KG1 (cell line): ENCODE measurements at regions not wholly inside any gene's neighbourhood (a gene's known extent, or its start where the extent isn't known, plus 50 kb on each side); places are given as distances from the start of the nearest gene placed in this dataset.
"Not testable (repeated sequence)": the region's sequence is repeated elsewhere in the genome, so short reads cannot be mapped to it uniquely, and the experiment has no call there.

Source experiments
- DNase-seq: peaks from one replicate; lab custom pipeline; 2025; lab: John Stamatoyannopoulos, UW

GRCh38 chr4:124053872-124054538, 657.4 kb downstream of the SPRY1 start:
- no peak for DNase-seq

- no peak for DNase-seq
Measured at GRCh38 chr4:124055336-124055735, 657.2 kb downstream of the ANKRD50 start.

DNA sequence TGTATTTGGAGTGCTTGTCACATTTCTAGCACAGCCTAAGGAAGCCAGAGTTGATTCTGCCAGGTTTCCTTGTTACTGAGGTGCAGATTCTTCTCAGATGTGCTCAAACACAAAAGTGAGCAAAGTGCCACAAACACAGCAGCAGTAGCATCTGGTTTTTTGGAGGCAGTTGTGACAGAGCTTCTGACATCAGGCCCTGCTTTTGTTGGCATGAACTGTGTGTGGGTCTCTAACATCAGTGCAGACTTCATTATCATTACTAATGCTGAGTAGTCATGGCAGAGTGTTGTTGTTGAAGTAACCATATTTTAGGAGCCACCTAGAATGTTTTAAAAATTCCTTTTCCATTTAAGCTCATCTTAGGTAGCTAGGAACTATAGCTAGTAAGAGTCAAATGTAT, 656.6 kb downstream of the ANKRD50 start:
- no peak for DNase-seq

DNA sequence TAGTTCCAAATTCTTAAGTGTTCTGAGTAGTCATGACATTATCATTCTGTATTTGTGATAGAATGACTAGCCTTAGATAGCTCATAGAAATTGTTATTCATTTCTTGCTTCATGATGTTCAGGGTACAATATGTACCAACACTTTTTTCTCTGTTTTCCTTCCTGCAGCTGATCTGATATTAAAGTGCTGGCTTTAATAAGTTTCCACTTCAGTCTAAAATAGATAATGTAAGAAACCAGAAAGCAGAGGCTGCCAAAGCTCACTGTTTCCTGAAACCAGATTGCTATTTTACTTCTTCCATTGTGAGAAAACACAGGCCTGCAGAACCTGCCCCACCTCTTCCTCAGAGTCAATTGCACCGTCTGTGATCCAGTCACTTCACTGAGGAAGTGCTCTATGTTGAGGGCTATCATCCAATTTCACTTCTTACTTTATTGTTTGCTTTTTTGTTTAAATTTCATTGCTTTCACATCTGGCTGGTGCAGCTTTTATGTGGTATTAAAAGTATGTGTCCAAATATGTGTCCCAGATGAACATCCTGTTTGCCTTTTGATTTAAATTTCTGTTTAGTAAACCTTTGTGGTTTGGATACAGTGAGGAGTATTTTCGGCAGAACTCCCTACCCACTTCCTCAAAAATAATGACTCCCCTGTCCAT, 652.1 kb downstream of the ANKRD50 start:
- no peak for DNase-seq

DNA sequence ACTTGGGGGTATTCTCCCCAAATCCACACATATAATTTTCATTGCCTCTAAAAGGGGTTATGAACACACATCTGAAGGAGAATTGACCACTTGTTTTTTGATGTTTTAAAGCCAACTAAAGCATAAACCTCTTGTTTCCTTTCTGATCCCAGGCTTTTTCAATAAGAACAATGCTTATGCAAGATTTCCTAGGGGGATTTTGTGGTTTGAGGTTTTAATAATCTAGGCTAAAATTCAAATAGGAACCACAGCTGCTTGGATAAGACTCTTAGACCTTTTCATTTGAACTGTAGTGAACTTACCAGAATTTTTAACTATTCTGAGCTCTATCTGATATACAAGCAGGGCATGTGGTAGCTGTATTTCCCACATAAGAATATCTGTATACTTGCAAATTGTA, 651.1 kb downstream of the ANKRD50 start:
- DNase-seq = no peak

- no peak for DNase-seq
Measured at GRCh38 chr4:124065422-124065821, 647.1 kb downstream of the ANKRD50 start.

GRCh38 chr4:124065936-124066335, 646.6 kb downstream of the ANKRD50 start:
- no peak for DNase-seq

DNA sequence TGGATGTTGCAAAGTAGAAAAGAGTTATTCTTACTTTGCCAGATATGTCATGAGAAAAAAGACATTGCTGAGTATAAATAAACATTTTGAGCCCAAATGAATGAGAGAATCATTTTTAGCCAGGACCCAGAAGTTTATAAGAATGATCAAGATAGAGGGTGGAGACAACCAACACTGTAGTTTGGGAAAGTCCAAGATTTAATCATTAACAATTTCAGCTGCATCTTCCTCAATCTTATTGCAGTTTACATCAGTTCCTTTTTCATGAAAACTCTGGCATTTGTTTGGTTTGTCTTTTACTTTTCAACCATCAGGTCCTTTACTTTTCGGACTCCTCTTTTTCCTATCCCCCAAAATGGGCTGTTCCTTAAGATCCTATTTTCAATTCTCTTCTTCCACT, 645.9 kb downstream of the ANKRD50 start:
- no peak for DNase-seq

GRCh38 chr4:124067046-124067445, 645.5 kb downstream of the ANKRD50 start:
- no peak for DNase-seq

DNA sequence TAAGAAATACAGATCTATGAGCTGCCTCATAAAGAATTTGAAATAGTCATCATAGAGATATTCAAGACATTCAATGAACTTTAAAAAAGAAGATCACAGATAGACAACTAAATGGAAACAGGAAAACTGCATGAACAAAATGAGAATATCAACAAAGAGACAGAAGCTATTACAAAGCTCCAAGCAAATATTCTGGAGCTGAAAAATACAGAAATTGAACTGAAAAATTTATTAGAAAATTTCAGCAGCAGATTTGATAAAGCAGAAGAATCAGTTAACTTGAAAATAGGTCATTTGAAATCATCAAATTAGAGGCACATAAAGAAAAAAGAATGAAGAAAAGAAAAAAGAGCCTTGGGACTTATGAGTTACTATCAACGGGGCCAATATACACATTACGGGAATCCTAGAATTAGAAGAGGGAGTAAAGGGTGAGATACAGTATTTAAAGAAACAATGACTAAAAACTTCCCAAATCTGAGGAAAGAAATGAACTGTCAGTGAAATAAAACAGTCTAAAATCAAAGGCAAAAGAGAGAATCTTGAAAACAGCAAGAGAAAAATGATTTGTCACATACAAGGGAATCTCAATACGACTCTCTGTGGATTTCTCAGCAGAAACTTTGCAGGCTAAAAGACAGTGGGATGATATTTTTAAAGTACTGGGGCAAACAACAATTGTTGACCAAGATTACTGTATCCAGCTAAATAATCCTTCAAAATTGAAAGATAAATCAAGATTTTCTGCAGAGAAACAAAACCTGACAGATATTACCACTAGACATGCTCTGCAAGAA, 641.6 kb downstream of the ANKRD50 start:
- no peak for DNase-seq

DNA sequence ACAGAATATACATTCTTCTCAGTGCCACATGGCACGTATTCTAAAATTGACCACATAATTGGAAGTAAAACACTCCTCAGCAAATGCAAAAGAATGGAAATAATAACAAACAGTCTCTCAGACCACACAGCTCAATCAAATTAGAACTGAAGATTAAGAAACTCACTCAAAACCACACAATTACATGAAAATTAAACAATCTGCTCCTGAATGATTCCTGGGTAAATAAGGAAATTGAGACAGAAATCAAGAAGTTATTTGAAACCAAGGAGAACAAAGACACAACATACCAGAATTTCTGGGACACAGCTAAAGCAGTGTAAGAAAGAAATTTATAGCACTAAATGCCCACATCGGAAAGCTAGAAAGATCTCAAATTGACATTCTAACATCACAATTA, 637.3 kb downstream of the ANKRD50 start:
- not testable (repeated sequence) for DNase-seq

DNA sequence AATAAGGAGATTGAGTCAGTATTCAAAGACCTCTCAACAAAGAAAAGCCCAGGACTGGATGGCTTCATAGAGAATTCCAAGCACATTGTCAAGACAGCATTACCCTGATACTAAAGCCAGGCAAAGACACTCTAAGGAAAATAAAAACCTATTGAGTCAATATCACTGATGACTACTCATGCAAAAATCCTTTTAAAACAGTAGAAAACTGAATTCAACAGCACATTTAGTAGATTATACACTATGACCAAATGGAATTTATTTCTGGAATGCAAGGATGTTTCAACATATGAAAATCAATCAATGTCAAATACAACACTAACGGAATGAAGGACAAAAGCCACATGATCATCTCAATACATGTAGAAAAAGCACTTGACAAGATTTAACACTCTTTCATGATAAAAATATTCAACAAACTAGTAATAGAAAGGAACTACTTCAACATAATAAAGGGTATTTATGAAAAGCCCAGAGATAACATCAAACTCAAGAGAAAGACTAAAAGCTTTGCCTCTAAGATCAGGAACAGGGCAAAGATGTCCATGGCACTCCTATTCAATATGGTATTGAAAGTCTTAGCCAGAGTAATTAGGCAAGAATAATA, 633.3 kb downstream of the ANKRD50 start:
- DNase-seq = no peak

DNA sequence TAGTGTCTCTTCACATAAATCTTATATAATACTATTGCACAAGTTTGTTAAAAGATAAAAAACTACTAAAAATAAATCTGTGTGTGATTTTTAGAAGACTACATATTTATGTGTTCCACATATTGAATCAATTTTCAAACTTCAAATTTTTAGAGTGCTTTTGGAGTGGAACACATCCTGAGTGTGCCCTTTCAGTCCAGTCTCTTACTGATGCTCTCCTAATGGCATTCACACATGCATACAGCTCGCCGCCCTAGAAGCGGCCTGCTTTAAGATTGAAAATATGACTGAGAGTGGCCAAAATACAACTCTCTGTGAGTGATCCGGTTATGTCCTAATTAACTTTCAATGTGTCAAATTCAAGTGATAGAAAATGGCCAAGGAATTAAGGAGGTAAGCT, 628.8 kb downstream of the ANKRD50 start:
- no peak for DNase-seq

GRCh38 chr4:124085561-124086180, 626.9 kb downstream of the ANKRD50 start:
- no peak for DNase-seq

DNA sequence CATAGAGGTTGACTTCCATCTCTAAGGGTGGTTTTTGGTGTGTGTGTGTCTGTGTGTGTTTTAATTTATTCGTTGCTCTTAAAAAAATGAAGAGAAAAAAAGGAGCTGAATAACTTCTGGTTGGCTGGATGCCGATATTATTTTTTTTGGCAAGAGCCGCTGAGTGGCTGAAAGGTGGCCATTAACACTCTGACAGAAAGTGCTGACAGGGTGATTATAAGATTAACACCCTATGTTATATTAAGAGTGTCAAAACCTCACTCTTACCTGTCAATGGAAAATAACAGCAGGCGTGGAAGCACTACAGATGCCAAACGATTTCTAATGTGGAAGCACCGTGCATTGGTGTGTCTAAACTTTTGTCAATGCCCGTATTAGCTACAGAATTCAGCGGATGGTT, 622.5 kb downstream of the ANKRD50 start:
- DNase-seq = no peak

DNA sequence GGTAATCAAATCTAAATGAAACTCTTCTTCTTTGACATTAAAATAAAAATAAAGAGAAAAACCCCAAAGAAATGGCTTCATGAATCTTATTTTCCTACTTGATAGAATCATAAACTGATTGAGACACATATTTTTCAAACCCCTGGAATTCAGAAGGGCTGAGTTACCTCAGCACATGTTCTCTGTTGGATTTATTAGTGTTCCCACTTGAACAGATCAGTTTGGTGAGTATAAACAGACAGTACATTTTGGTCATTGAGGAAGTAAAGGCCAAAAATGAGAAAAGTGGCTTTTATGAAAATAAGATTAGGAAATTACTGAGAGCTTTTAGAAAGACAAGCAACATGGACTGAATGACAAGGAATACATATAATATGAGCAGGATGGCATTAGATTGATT, 620.4 kb downstream of the ANKRD50 start:
- no peak for DNase-seq

- no peak for DNase-seq
Measured at GRCh38 chr4:124092541-124092984, 620.0 kb downstream of the ANKRD50 start.

DNA sequence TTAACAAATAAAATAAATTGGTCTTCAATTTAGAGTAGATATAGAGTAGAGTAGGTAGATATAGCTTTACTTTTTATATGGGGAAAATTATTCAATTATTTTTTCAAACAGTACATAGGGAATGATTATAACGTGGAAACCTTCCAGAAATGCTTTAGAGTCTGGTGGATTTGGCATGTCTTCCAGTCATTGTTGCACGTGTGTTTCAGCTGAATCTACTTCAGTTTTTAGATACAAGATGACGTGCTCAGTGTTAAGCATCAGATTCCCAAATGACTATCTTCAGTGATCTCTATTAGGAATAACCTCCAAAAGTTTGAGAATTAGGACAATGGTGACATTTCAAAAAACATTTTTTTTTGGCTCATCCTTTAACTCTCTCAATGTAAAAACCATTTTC, 616.9 kb downstream of the ANKRD50 start:
- no peak for DNase-seq

DNA sequence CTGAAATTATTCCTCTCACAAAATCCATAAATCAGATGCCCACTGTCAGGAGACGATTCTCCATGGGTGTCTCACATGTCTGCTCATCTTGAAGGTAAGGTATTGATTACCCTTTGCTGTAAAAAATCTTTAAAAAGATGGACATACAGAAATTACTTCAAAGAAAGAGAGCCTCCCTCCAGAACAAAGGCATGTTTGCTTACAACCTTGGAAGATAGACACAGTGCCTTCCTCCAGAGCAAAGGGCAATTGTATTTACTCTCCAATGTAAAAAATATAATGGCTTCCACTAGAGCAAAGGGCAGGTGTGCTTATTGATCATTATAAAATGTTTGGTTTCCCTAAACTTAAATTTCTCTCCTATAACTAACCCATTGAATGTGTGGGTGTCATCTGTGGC, 616.2 kb downstream of the ANKRD50 start:
- no peak for DNase-seq

DNA sequence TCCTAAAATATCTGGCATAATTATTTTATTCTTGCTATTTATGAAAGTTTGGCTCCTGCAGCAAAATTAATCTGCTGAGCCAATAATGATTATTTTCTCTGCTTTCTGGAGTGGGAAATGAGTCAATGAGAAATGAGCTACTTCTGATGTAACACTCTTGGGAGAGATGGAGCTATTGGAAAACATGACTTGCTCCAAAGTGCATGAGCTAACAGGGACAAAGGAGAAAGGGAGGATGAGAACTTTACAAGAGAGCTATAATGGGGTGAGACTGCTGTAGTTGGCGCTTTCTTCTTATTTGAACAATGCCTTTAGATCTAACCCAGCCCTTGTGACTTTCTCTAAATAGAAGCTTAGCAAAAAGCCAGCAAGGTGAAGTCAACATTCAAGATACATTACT, 615.1 kb downstream of the ANKRD50 start:
- DNase-seq = no peak

DNA sequence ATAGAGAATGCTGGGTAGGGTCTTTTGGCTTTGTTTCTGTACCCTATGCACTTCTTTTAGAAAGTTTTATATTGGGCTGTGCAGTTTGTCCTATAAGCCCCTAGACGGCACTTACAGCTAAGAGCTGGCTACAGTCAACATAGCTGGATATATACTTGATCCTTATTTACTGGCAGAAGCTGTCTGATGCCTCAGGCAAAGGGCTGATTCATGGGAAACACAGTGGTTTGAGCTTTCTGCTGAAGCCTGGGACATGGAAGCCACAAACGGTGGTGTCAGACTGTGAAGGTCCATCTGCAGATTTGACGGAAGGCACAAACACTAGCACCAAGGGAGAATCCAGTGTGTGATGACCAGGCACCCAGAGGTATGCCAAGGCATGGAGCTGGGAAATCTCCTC, 608.4 kb downstream of the ANKRD50 start:
- DNase-seq = no peak

GRCh38 chr4:124104628-124105027, 607.9 kb downstream of the ANKRD50 start:
- DNase-seq = no peak
